IPS-20b (cell line): ENCODE measurements at regions not wholly inside any gene's neighbourhood (a gene's known extent, or its start where the extent isn't known, plus 50 kb on each side); places are given as distances from the start of the nearest gene placed in this dataset.
"Not testable (repeated sequence)": the region's sequence is repeated elsewhere in the genome, so short reads cannot be mapped to it uniquely, and the experiment has no call there.

Experiments
- H3K27ac ChIP-seq: one replicate; pipeline ENCODE4 v1.5.1; 2013; ENCODE audit warnings: low read length
- H3K27me3 ChIP-seq: 2 replicates; pipeline ENCODE4 v1.6.1; 2013; ENCODE audit warnings: mild to moderate bottlenecking, low read length, inconsistent platforms; ENCODE audit not compliant: insufficient read depth
- H3K36me3 ChIP-seq: 2 replicates; pipeline ENCODE4 v1.6.1; 2013; ENCODE audit warnings: low read depth, mild to moderate bottlenecking, inconsistent platforms, low read length, moderate library complexity; ENCODE audit not compliant: insufficient read depth
- H3K4me1 ChIP-seq: 2 replicates; pipeline ENCODE4 v1.6.1; 2013; ENCODE audit warnings: mild to moderate bottlenecking, control low read depth, inconsistent platforms, low read length, moderate library complexity; ENCODE audit not compliant: insufficient read depth
- H3K4me3 ChIP-seq: 2 replicates; pipeline ENCODE4 v1.5.1; 2013; ENCODE audit warnings: mild to moderate bottlenecking, low read length, inconsistent platforms
- H3K9ac ChIP-seq: 2 replicates; pipeline ENCODE4 v1.6.1; 2013; ENCODE audit warnings: low read depth, mild to moderate bottlenecking, inconsistent platforms, low read length, moderate library complexity
- H3K9me3 ChIP-seq: 2 replicates; pipeline ENCODE4 v1.6.1; 2013; ENCODE audit warnings: mild to moderate bottlenecking, low read depth, low read length, inconsistent platforms; ENCODE audit not compliant: insufficient read depth

DNA sequence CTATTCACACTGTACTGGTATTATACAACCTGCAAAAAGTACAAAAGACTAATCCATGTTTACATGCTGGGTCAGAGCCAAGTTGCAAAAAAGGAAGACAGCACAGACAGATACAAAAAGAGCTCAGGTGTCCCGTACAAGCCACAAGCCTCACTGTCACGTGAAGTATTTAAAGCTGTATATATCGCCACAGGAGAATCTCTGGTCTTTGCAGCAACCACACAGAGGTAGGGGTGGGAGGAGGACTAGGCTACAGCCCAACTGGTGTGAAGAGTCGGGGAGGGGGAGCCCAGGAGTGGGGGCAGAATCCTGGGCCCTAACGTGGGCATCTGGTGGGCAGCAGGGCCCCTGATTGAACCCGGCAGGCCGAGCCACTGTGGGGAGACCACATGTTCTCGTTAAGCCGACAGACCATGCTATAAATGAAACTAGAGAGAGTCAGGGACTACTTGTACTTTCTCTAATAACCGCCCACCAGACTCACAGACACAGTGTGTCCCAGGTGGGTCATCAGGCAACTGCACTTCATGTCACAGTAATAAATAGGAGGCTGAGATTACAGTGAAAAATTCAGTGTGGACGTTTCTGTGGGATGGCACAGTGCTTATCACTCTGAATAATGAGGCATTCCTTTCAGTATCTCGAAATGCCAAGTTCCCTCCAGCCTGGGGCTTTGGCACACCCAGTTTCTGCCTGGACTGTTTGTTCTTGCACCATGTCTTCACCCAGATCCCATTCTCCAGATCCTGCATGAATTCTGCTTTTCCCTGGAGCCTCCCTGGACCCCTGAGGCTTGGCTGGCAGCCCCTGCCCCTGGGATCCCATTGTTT lies 79.3 kb upstream of the SH3PXD2B start:
- Histone ChIP-seq H3K36me3 (no peaks in the 10 kb centered on the region), H3K27me3 (no peaks in the 10 kb centered on the region; the same call in 1 of the 2 replicates), H3K27ac (no peak overlapping the region), H3K4me3 (no peak overlapping the region), H3K9me3 (0 out of 2 replicates have a peak, but pooled peaks cover 4% of the 10 kb centered on the region), H3K9ac (no peak overlapping the region), H3K4me1 (no peaks in the 10 kb centered on the region)

DNA sequence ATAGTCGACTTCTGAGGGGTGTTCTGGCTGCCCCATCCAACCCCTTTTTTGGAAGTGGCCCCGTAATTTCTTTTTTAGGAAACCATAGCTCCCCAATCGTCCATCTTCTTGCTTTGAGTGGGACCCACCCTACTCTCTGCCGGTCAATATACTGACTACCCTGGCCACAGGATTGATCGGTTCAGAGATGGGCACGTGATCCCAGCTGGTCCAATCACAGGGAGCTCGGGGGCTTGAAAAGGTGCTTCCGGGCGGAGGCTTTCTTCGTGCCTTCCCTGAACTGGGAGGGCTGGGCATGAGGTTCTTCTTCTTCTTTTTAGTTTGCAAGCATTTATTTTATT lies 78.7 kb upstream of the SH3PXD2B start:
- Histone ChIP-seq H3K27ac (no peak overlapping the region), H3K4me3 (no peak overlapping the region), H3K9ac (no peak overlapping the region), H3K4me1 (no peaks in the 10 kb centered on the region), H3K27me3 (no peaks in the 10 kb centered on the region; the same call in 1 of the 2 replicates), H3K36me3 (no peaks in the 10 kb centered on the region), H3K9me3 (0 out of 2 replicates have a peak, but pooled peaks cover 4% of the 10 kb centered on the region)

DNA sequence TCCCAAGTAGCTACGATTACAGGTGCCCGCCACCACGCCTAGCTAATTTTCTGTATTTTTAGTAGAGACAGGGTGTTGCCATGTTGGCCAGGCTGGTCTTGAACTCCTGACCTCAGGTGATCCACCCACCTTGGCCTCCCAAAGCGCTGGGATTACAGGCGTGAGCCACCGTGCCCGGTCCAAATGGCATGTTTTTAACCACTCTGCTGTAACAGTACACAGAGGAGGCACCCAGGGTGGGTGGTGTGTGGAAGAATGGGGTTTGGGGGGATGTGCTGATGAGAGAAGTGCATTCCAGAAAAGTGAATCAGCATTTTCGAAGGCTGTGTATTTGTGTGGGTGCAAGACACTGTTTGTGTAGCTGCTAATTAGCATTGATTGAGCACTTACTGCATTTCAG lies 78.1 kb upstream of the SH3PXD2B start:
- not testable (repeated sequence) for H3K4me3 ChIP-seq, H3K36me3 ChIP-seq, H3K9me3 ChIP-seq, H3K9ac ChIP-seq, H3K27ac ChIP-seq, H3K4me1 ChIP-seq, H3K27me3 ChIP-seq

DNA sequence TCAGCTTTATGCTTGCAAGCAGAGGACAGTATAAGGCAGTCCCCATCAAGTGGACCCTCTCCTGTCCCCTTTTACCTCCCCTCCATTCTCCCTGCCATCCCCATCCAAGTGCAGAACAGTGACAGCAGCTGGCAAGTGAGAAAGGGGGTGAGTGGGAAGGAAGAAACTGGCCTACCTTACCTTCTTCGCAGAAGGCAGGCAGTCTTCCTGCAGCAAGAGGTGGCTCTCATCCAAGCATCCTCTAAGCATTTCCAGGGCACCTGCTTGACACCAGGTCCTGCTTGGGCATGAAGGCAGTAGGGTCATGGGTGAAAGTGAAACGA lies 77.3 kb upstream of the SH3PXD2B start:
- H3K36me3 ChIP-seq = no peaks in the 10 kb centered on the region
- no peak overlapping the region for H3K4me3 ChIP-seq

DNA sequence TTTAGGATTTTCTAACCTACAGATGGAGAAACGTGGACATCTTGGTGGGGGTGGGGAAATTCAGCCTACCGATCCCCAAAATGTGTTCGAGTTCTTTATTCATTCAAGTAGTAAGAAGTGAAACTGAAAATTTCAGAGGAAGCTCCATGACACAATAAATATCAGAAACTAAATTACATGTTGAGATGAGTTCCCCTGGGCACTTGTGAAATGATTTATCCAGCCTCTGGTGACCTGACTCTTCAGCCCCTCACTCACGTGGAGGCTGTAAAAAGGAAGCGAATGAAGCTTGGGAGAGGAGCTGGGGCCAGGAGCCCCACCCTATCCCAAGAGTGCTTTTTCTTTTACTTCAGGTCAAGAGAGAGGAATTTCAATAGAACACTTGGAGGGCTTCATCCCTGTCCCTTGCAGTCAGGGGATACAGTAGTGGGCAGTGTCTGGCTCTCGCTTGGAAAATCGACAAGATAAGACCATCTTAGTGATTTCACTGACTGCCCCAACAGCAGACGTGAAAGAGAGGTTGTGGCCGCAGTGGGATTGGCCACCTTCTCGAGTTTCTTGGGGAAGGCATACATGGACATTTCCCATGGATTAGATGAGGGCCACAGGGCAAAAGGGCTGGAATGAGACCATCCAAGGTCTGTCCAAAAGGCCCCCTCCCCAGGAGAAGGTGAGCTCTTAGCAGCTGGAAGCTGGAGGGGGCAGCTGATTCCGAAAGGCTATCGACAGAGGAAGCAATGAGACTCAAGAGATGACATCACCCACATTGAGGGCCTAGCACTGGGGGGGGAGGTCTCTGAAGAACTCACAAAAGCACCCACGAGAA lies 76.8 kb upstream of the SH3PXD2B start:
- Histone ChIP-seq H3K4me3 (no peak overlapping the region), H3K36me3 (no peaks in the 10 kb centered on the region), H3K4me1 (no peaks in the 10 kb centered on the region), H3K27me3 (no peaks in the 10 kb centered on the region; the same call in 1 of the 2 replicates), H3K27ac (no peak overlapping the region), H3K9ac (no peak overlapping the region), H3K9me3 (no peaks in the 10 kb centered on the region)

More for the DNA sequence above, 77.3 kb upstream of the SH3PXD2B start:
- H3K4me1 ChIP-seq = no peaks in the 10 kb centered on the region
- H3K9me3 ChIP-seq = no peaks in the 10 kb centered on the region
- H3K9ac ChIP-seq = no peak overlapping the region
- no peaks in the 10 kb centered on the region; the same call in 1 of the 2 replicates for H3K27me3 ChIP-seq
- no peak overlapping the region for H3K27ac ChIP-seq

DNA sequence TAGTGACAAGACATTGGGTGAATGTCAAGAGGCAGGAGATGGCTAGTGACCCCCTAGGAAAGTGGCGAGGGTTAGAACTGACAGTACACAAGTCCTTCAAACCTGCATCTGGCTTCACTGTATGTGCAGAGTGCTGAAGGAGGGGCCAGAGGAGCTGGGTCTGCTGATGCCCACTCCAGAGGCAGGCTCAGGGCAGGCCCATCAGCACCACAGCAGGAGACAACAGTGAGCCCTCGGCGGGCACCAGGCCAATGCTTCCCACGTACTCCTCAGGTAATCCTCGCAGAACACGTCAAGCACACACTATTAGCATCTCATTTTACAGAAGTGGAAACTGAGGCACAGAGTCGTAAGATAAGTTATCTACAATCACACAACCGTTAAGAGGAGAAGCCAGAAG lies 76.1 kb upstream of the SH3PXD2B start:
- Histone ChIP-seq H3K27me3 (no peaks in the 10 kb centered on the region; the same call in 1 of the 2 replicates), H3K27ac (no peak overlapping the region), H3K9ac (no peak overlapping the region), H3K9me3 (no peaks in the 10 kb centered on the region), H3K4me1 (no peaks in the 10 kb centered on the region), H3K36me3 (no peaks in the 10 kb centered on the region), H3K4me3 (no peak overlapping the region)

DNA sequence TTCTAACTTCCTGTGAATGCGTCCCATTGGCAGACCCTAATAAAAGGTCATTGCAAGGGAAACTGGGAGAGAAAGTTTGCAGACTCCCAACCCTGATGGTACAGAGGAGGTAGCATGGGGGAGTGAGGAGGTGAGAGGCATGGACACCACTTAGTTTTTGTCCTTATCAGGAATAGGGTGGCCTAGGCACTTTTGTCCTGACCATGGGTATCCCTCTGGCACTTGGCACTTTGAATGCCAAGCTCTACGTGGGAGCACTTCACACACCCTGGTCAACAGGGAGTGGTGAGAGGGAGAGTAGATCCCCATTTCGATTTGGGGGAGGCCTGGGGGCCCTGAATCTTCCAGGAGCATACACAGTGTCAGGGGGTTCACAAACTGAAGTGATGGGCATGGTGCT lies 75.6 kb upstream of the SH3PXD2B start:
- H3K27ac ChIP-seq = no peak overlapping the region
- no peak overlapping the region for H3K4me3 ChIP-seq
- H3K4me1 ChIP-seq = no peaks in the 10 kb centered on the region
- no peaks in the 10 kb centered on the region for H3K9me3 ChIP-seq
- no peaks in the 10 kb centered on the region; the same call in 1 of the 2 replicates for H3K27me3 ChIP-seq
- no peaks in the 10 kb centered on the region for H3K36me3 ChIP-seq
- H3K9ac ChIP-seq = no peak overlapping the region

DNA sequence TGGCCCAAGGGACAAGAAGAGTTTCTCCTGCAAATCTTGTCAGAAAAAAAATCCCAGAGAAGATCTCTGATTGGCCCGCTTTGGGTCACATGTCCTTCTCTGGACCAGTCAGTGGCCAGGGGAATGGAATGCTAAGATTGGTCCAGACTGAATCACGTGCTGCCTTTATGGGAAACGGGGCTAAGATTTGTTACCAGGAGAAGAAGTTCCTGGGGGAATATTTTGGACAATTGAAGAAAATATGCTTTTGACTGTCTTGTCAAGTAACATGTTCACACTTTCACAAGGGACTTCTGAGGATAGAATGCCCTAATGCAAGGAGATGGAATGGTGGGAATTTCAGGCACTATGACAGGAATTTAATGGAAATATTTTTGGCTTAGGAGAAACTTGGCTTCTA lies 74.1 kb upstream of the SH3PXD2B start:
- no peak overlapping the region for H3K9ac ChIP-seq
- no peaks in the 10 kb centered on the region for H3K4me1 ChIP-seq
- H3K4me3 ChIP-seq = no peak overlapping the region
- no peaks in the 10 kb centered on the region; the same call in 1 of the 2 replicates for H3K27me3 ChIP-seq
- H3K9me3 ChIP-seq = no peaks in the 10 kb centered on the region
- H3K27ac ChIP-seq = no peak overlapping the region
- no peaks in the 10 kb centered on the region for H3K36me3 ChIP-seq

DNA sequence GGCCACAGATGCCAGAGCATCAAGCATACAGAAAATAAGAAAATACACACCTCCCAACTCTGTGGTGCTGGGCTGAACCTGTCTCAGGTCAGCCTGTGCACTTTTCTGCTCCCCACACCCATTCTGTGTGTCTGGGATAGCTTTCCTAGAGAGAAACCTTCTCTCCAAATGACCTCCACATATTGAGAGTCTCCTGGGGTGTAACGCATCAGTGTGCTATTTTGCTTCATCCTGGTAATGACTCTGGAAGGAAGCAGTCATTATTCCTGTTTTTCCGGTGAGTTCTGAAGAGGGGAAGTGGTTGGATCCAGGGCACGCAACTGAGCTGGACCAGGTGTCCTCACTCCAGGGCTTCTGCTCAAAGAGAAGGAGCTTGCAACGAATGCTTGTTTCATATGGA lies 73.2 kb upstream of the SH3PXD2B start:
- H3K27ac ChIP-seq = no peak overlapping the region
- no peaks in the 10 kb centered on the region for H3K4me1 ChIP-seq
- no peaks in the 10 kb centered on the region for H3K9me3 ChIP-seq
- no peaks in the 10 kb centered on the region for H3K36me3 ChIP-seq
- H3K9ac ChIP-seq = no peak overlapping the region
- no peaks in the 10 kb centered on the region; the same call in 1 of the 2 replicates for H3K27me3 ChIP-seq
- H3K4me3 ChIP-seq = no peak overlapping the region

DNA sequence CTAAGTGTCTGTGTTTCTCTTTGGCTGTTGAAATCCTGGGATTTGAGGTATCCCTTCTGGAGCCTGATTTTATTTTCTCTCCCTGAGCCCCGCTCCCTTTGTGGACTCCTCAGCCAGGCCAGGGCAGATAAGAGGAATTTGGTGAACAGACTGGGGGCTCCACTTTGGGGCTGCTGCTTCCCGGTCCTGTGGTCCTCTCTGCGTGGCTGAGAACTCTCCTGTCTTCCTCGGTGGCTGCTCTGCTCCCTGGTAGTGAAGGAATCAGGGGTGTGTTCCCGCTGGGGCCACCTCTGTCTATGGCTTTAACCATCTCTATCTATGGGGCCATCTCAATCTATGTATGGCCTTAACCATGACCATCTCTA lies 71.7 kb upstream of the SH3PXD2B start:
- Histone ChIP-seq H3K27ac (no peak overlapping the region), H3K4me3 (no peak overlapping the region), H3K9me3 (peaks cover 6% of the 10 kb centered on the region), H3K4me1 (no peaks in the 10 kb centered on the region), H3K27me3 (no peaks in the 10 kb centered on the region; the same call in 1 of the 2 replicates), H3K36me3 (no peaks in the 10 kb centered on the region), H3K9ac (no peak overlapping the region)

DNA sequence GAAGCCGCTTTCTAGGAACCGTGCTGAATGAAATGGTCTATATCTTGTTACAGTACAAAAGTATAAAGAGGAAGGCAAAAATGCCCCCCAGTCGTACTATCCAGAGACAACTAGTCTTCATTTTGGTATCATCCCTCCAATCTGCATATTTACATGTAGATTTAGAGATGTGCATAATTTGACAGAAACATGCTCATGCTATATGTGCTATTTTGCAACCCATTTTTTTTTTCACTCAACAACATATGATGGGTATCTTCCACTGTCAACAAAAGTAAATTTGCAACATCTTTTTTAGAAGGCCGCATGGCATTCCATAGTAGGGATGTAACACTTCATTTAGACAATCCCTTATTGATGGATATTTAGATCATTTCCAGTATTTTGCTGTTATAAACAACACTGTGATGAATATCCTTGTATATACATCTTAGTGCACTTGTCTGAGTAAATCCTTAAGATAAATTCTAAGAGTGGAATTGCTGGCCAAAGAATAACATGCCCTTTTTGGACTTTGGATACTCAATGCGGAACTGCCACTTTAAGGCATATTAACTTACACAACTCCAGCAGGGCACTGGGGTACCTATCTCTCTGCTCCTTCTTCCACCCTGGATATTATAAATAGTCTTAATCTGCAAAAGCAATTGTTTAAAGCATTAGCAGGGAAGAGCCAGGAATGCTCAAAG lies 71.1 kb upstream of the SH3PXD2B start:
- H3K27ac ChIP-seq = no peak overlapping the region
- H3K27me3 ChIP-seq = no peaks in the 10 kb centered on the region; the same call in 1 of the 2 replicates
- no peaks in the 10 kb centered on the region for H3K36me3 ChIP-seq
- H3K9me3 ChIP-seq = peaks cover 8% of the 10 kb centered on the region
- H3K4me3 ChIP-seq = no peak overlapping the region
- H3K9ac ChIP-seq = no peak overlapping the region
- no peaks in the 10 kb centered on the region for H3K4me1 ChIP-seq
